ENCODE measurements at regions not wholly inside any gene's neighbourhood (a gene's known extent, or its start where the extent isn't known, plus 50 kb on each side); places are given as distances from the start of the nearest gene placed in this dataset.

GRCh38 chr1:238119861-238120260 lies 229.1 kb upstream of the ZP4 start:
- TF ChIP-seq POLR2A (IDR thresholded peaks at IDR 0.05; ENCODE audit: low read depth, low read length) (no peak), POLR2AphosphoS5 (IDR thresholded peaks at IDR 0.05; ENCODE audit: insufficient read depth, low read depth, low read length) (no peak)

Data from endothelial cell of umbilical vein (primary cell).